ENCODE measurements at regions not wholly inside any gene's neighbourhood (a gene's known extent, or its start where the extent isn't known, plus 50 kb on each side); places are given as distances from the start of the nearest gene placed in this dataset.

DNA sequence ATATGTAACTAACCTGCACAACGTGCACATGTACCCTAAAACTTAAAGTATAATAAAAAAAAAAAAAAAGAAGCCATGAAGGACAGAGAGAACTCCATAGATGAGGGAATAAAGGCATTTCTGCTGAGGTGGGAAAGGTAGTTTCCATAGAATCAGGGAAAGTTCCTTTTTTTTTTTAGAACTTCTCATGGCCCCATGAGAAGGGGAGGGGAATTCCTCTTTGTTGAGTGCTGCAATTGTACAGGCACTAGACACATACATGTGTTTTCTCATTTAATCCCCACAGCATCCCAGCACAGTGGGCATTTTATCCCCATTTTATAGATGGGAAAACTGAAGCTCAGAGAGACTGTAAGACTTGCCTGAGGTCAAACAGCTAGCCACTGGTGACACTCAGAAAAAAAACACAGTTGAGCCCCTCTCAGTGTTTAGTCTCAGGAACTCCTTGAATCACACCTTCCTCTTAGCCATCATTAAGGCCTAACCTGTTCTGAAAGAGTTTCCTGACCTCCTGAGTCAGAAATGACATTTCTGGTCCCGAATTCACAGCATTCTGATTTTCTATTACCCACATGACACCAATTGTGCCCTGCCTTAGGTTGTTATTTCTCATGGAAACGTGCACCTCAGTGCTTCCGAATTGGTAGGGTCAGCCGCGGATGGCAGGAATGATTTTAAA lies 189.3 kb upstream of the G2E3 start:
- TF ChIP-seq, protein P1, sequence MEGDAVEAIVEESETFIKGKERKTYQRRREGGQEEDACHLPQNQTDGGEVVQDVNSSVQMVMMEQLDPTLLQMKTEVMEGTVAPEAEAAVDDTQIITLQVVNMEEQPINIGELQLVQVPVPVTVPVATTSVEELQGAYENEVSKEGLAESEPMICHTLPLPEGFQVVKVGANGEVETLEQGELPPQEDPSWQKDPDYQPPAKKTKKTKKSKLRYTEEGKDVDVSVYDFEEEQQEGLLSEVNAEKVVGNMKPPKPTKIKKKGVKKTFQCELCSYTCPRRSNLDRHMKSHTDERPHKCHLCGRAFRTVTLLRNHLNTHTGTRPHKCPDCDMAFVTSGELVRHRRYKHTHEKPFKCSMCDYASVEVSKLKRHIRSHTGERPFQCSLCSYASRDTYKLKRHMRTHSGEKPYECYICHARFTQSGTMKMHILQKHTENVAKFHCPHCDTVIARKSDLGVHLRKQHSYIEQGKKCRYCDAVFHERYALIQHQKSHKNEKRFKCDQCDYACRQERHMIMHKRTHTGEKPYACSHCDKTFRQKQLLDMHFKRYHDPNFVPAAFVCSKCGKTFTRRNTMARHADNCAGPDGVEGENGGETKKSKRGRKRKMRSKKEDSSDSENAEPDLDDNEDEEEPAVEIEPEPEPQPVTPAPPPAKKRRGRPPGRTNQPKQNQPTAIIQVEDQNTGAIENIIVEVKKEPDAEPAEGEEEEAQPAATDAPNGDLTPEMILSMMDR (IDR thresholded peaks at IDR 0.05): no peak
- TF ChIP-seq POLR2A (IDR thresholded peaks at IDR 0.05): no peak
